NT2/D1 (cell line): ENCODE measurements at regions not wholly inside any gene's neighbourhood (a gene's known extent, or its start where the extent isn't known, plus 50 kb on each side); places are given as distances from the start of the nearest gene placed in this dataset.

Experiments used
- DNase-seq: peaks from one replicate; pipeline ENCODE4 v3.0.0-alpha.2; 2011; ENCODE audit warnings: low read depth, low spot score
- H3K27me3 ChIP-seq: 2 replicates; pipeline ENCODE4 v1.6.0; 2011; ENCODE audit warnings: mild to moderate bottlenecking; ENCODE audit not compliant: insufficient read length, insufficient read depth
- H3K36me3 ChIP-seq: 2 replicates; pipeline ENCODE4 v1.6.1; 2011; ENCODE audit warnings: mild to moderate bottlenecking, low read length, mixed read lengths; ENCODE audit not compliant: insufficient read depth, insufficient read length
- H3K4me1 ChIP-seq: 2 replicates; pipeline ENCODE4 v1.5.1; 2011; ENCODE audit not compliant: insufficient read depth, insufficient read length
- H3K4me3 ChIP-seq: 2 replicates; pipeline ENCODE4 v1.5.1; 2011; ENCODE audit warnings: low read depth; ENCODE audit not compliant: insufficient read length
- H3K9ac ChIP-seq: 2 replicates; pipeline ENCODE4 v1.6.0; 2011; ENCODE audit warnings: low read depth; ENCODE audit not compliant: insufficient read length
- H3K9me3 ChIP-seq: 2 replicates; pipeline ENCODE4 v1.5.1; 2011; ENCODE audit warnings: mild to moderate bottlenecking, low read length; ENCODE audit not compliant: insufficient read depth
- SUZ12 ChIP-seq: IDR thresholded peaks from 2 replicates; pipeline ENCODE4 v1.6.1; 2011; ENCODE audit not compliant: insufficient read length, insufficient read depth; ENCODE audit errors: extremely low read depth
- YY1 ChIP-seq: IDR thresholded peaks from 2 replicates; pipeline ENCODE4 v1.6.1; 2011; ENCODE audit not compliant: insufficient read length, insufficient read depth
- ZNF274 ChIP-seq: IDR thresholded peaks from 2 replicates; pipeline ENCODE4 v1.6.1; 2011; ENCODE audit warnings: mild to moderate bottlenecking, low read depth, low read length

DNA sequence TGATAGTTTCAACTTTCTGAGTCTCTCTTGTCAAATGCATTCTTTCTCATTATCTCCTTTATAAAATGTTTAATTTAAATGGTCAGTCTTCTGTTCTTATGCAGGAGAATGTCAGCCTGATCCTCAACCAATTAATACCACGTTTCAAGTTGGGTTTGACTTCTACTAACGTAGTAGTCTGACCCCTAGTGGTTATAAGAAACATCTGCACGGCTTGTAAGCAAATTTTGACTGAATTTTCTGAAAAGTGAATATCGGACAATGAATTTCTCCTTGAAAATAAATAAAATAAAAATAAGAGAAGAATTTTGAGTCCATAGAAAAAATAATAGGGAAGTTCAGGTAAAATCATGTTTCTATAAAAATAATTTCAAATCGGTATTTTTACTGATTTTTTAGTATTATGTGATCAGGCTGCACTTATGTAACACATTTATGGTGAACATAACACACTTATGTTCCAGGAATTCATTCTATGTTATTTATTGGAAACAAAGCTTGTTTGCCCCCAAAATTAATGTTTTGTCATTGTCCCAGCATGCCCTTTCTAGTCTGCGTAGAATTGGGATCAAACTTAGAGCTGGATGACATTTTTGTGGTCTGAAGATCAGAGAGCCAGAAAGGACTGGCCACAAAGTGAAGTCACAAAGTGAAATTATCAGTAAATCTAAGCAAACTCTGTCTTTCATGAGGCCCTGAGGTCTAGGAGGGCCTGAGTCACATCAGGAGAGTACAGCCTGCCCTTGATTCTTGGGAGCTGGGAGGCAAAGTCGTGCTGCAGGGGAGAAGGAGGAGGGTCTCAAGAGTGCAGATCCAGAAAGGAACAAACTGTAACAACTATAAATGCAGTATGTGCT, 101.2 kb upstream of the STXBP6 start:
- no peaks in the 10 kb centered on the region for H3K4me1 ChIP-seq
- no peaks in the 10 kb centered on the region for H3K27me3 ChIP-seq
- H3K36me3 ChIP-seq = no peaks in the 10 kb centered on the region
- DNase-seq = no peak
- H3K9me3 ChIP-seq = no peaks in the 10 kb centered on the region
- H3K4me3 ChIP-seq = no peak overlapping the region
- TF ChIP-seq ZNF274 = no peak
- no peak for TF ChIP-seq YY1
- TF ChIP-seq SUZ12 = no peak
- no peak overlapping the region for H3K9ac ChIP-seq

DNA sequence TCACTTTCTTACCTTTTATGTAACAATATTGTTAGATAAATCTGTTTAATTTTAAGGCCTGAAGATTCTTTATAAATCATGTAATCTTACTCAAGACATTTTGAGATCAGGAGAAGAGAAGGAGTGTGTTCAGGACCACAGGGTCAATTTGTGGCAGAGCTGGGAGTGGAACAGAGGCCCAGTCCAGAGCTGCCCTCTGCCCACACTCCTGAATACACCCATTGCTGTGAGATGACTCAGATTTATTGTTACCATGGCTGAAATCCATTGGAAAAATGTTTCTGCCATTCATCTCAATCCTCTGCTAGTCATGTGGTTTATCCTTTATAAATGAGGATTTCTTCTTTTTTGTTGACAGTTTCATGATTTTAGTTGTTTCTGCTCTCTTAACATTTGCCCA, 100.5 kb upstream of the STXBP6 start:
- Histone ChIP-seq H3K27me3 (no peaks in the 10 kb centered on the region), H3K9ac (no peak overlapping the region), H3K4me1 (no peaks in the 10 kb centered on the region), H3K36me3 (no peaks in the 10 kb centered on the region), H3K4me3 (no peak overlapping the region), H3K9me3 (no peaks in the 10 kb centered on the region)
- no peak for DNase-seq
- TF ChIP-seq SUZ12 = no peak
- no peak for TF ChIP-seq ZNF274

- Histone ChIP-seq H3K27me3 (no peaks in the 10 kb centered on the region), H3K4me3 (no peak overlapping the region), H3K36me3 (no peaks in the 10 kb centered on the region), H3K4me1 (no peaks in the 10 kb centered on the region), H3K9me3 (no peaks in the 10 kb centered on the region), H3K9ac (no peak overlapping the region)
- no peak for TF ChIP-seq SUZ12
- TF ChIP-seq ZNF274 = no peak
- TF ChIP-seq YY1 = no peak
- no peak for DNase-seq
Observed at GRCh38 chr14:25140411-25140810, 90.5 kb upstream of the STXBP6 start.

DNA sequence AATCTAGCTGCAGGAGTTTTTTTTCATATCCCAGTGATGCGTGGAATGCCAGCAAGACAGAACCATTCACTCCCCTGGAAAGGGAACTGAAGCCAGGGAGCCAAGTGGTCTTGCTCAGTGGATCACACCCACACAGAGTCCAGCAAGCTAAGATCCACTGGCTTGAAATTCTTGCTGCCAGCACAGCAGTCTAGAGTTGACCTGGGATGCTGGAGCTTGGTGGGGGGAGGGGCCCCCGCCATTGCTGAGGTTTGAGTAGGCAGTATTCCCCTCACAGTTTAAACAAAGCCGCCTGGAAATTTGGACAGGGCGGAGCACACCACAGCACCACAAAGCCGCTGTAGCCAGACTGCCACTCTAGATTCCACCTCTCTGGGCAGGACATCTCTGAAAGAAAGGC, 86.9 kb upstream of the STXBP6 start:
- no peak for DNase-seq
- no peak overlapping the region for H3K9ac ChIP-seq
- H3K27me3 ChIP-seq = peaks cover 9% of the 10 kb centered on the region
- H3K36me3 ChIP-seq = no peaks in the 10 kb centered on the region
- no peak for TF ChIP-seq ZNF274
- no peak for TF ChIP-seq YY1
- no peak for TF ChIP-seq SUZ12
- no peaks in the 10 kb centered on the region for H3K4me1 ChIP-seq
- H3K4me3 ChIP-seq = no peak overlapping the region
- H3K9me3 ChIP-seq = no peaks in the 10 kb centered on the region

DNA sequence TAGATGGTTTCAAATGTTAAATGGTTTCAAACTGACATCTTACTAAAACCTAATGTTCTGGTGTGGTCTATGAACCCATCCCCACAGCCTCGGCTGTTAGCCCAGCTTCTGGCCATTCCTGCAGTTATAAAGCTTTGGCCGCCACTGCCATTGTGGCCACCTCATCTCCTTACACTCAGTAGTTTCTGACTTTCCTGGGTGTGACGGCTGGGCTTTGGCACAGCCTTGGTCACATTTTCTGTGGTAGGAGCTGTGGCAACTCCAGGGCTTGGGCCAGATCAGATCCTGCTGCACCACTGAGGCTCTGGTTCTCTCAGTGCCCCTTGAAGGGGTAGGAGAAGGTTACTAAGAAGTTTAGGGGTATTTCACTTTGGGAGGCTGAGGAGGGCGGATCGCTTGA, 84.2 kb upstream of the STXBP6 start:
- no peak overlapping the region for H3K4me3 ChIP-seq
- peaks cover 9% of the 10 kb centered on the region for H3K27me3 ChIP-seq
- TF ChIP-seq SUZ12 (no peak), YY1 (no peak), ZNF274 (no peak)
- H3K9ac ChIP-seq = no peak overlapping the region
- no peaks in the 10 kb centered on the region for H3K36me3 ChIP-seq
- no peak for DNase-seq
- no peaks in the 10 kb centered on the region for H3K9me3 ChIP-seq
- H3K4me1 ChIP-seq = no peaks in the 10 kb centered on the region

- no peaks in the 10 kb centered on the region for H3K9me3 ChIP-seq
- no peaks in the 10 kb centered on the region for H3K4me1 ChIP-seq
- peaks cover 9% of the 10 kb centered on the region for H3K27me3 ChIP-seq
- H3K9ac ChIP-seq = no peak overlapping the region
- TF ChIP-seq SUZ12 (no peak), ZNF274 (no peak), YY1 (no peak)
- no peaks in the 10 kb centered on the region for H3K36me3 ChIP-seq
- DNase-seq = peak; percentile 35
- no peak overlapping the region for H3K4me3 ChIP-seq
Observed at GRCh38 chr14:25132732-25133422, 82.9 kb upstream of the STXBP6 start.

GRCh38 chr14:25132094-25132493, 82.1 kb upstream of the STXBP6 start:
- Histone ChIP-seq H3K9ac (no peak overlapping the region), H3K36me3 (no peaks in the 10 kb centered on the region), H3K9me3 (no peaks in the 10 kb centered on the region), H3K4me1 (no peaks in the 10 kb centered on the region), H3K4me3 (no peak overlapping the region), H3K27me3 (peaks cover 9% of the 10 kb centered on the region)
- no peak for DNase-seq
- no peak for TF ChIP-seq YY1
- no peak for TF ChIP-seq SUZ12
- no peak for TF ChIP-seq ZNF274
